Keratinocyte (primary cell): ENCODE measurements at regions not wholly inside any gene's neighbourhood (a gene's known extent, or its start where the extent isn't known, plus 50 kb on each side); places are given as distances from the start of the nearest gene placed in this dataset.

Experiments used
- EZH2 ChIP-seq: IDR thresholded peaks from one replicate; pipeline ENCODE4 v1.6.1; 2012; ENCODE audit warnings: inconsistent platforms, mild to moderate bottlenecking, low read length, moderate library complexity
- TF ChIP-seq, protein P1 (sequence below), 3 experiments: IDR thresholded peaks in 1 of 3; conservative IDR thresholded peaks in 1 of 3; optimal IDR thresholded peaks in 1 of 3; 2 replicates in 2 of 3; 3 replicates in 1 of 3; pipeline versions ENCODE3 to v1.5.1; 2011; ENCODE audit warnings: low read length in 3 of 3, mild to moderate bottlenecking in 3 of 3, moderate library complexity in 2 of 3, control low read depth in 1 of 3, inconsistent platforms in 1 of 3; ENCODE audit not compliant: insufficient read depth in 2 of 3; ENCODE audit errors: extremely low read depth in 1 of 3

DNA sequence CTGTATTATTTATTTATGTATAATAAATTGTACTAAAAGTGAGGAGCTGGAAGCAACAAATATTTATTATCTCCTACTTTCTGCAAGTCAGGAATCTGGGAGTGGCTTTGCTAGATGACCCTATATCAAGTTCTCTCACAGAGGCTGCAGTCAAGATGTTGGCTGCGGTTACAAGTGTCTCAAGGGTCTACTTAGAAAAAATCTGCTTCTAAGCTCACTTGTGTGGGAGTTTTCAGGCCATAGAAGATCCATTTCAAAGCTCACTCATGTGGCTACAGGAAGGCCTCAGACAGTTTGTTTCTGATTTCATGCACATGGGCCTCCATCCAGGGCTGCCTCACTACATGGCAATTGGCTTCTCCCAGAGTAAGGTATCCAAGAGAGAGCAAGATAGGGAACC, 551.1 kb downstream of the CAAP1 start:
- TF ChIP-seq, protein P1, sequence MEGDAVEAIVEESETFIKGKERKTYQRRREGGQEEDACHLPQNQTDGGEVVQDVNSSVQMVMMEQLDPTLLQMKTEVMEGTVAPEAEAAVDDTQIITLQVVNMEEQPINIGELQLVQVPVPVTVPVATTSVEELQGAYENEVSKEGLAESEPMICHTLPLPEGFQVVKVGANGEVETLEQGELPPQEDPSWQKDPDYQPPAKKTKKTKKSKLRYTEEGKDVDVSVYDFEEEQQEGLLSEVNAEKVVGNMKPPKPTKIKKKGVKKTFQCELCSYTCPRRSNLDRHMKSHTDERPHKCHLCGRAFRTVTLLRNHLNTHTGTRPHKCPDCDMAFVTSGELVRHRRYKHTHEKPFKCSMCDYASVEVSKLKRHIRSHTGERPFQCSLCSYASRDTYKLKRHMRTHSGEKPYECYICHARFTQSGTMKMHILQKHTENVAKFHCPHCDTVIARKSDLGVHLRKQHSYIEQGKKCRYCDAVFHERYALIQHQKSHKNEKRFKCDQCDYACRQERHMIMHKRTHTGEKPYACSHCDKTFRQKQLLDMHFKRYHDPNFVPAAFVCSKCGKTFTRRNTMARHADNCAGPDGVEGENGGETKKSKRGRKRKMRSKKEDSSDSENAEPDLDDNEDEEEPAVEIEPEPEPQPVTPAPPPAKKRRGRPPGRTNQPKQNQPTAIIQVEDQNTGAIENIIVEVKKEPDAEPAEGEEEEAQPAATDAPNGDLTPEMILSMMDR (optimal IDR thresholded peaks at IDR 0.05 in 1 of 3, IDR thresholded peaks at IDR 0.05 in 1 of 3, conservative IDR thresholded peaks at IDR 0.05 in 1 of 3; ENCODE audit: extremely low read depth in 1 of 3, insufficient read depth in 2 of 3, low read length in 3 of 3) = no peak
- TF ChIP-seq EZH2 = no peak
